ENCODE measurements at regions not wholly inside any gene's neighbourhood (a gene's known extent, or its start where the extent isn't known, plus 50 kb on each side); places are given as distances from the start of the nearest gene placed in this dataset.

DNA sequence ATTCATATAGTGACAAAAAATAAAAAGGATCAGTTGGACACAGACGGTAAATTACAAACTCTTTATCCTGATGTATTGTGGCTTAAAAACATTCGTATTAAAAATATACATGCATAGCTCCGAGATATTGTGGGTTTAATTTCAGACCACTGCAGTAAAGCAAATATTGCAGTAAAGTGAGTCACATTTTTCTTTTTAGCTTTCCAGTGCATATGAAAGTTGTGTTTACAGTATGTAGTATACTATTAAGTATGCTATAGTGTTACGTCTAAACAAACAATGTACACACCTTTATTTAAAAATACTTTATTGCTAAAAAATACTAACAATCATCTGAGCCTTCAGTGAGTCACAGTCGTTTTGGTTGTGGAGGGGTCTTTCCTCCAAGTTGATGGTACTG, 551.8 kb downstream of the CETN3 start:
- Histone ChIP-seq H3K4me1 (no peaks in the 10 kb centered on the region), H3K36me3 (no peaks in the 10 kb centered on the region), H3K27ac (no peak overlapping the region), H3K27me3 (no peaks in the 10 kb centered on the region), H3K9me3 (no peaks in the 10 kb centered on the region), H3K4me3 (no peak overlapping the region)
- no peak for ATAC-seq
- intact Hi-C loops (cut with DNase I), result no loop called here
- DNase-seq, result no peak
- TF ChIP-seq, protein P1, sequence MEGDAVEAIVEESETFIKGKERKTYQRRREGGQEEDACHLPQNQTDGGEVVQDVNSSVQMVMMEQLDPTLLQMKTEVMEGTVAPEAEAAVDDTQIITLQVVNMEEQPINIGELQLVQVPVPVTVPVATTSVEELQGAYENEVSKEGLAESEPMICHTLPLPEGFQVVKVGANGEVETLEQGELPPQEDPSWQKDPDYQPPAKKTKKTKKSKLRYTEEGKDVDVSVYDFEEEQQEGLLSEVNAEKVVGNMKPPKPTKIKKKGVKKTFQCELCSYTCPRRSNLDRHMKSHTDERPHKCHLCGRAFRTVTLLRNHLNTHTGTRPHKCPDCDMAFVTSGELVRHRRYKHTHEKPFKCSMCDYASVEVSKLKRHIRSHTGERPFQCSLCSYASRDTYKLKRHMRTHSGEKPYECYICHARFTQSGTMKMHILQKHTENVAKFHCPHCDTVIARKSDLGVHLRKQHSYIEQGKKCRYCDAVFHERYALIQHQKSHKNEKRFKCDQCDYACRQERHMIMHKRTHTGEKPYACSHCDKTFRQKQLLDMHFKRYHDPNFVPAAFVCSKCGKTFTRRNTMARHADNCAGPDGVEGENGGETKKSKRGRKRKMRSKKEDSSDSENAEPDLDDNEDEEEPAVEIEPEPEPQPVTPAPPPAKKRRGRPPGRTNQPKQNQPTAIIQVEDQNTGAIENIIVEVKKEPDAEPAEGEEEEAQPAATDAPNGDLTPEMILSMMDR (IDR thresholded peaks at IDR 0.05), result no peak

DNA sequence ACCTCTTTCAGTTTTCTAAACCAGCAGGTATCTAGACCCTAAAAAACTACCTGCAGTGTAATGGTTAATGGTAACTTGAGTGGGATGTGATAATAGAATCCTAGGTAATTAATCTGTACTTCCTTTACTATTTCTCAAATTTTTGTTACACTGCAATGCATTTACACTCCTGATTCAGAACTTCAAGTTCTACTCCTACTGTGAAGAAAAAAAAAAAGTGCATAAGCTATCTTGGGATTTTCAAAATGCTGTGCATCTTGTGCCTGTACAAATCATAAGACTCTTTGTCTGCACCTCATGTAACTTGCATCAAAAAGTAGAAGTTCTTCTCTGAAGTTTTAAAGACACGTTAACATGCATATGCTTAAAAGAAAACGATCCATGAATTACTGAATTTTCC, 554.1 kb downstream of the CETN3 start:
- ATAC-seq (no peak), DNase-seq (no peak)
- TF ChIP-seq, protein P1 (IDR thresholded peaks at IDR 0.05), result no peak
- Histone ChIP-seq H3K36me3 (no peaks in the 10 kb centered on the region), H3K4me3 (no peak overlapping the region), H3K27me3 (no peaks in the 10 kb centered on the region), H3K4me1 (no peaks in the 10 kb centered on the region), H3K27ac (no peak overlapping the region), H3K9me3 (no peaks in the 10 kb centered on the region)
- intact Hi-C loops (cut with DNase I), result no loop called here

DNA sequence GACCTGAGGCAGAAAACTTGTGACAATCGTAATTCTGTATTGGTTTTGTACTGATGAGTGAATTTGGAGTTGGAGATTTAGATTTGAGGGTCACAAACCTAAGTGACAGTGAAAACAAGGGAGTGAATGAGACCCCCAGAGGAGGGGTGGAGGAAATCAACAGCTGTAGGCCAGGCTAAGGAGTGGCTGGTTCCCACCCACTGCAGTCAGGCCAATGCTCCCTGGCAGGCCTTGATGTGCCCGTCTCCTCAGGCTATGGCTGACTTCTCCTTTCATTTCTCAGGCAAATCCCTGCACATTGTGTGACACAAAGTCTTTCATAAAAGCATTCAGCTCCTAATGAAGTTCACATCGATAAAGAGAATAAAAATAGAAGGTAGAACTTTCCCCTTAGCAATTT, 557.6 kb downstream of the CETN3 start:
- no peak overlapping the region for H3K4me3 ChIP-seq
- DNase-seq, result no peak
- no peak overlapping the region for H3K27ac ChIP-seq
- no peaks in the 10 kb centered on the region for H3K9me3 ChIP-seq
- no peaks in the 10 kb centered on the region for H3K4me1 ChIP-seq
- no peak for ATAC-seq
- TF ChIP-seq, protein P1 (IDR thresholded peaks at IDR 0.05), result no peak
- H3K36me3 ChIP-seq, result no peaks in the 10 kb centered on the region
- no peaks in the 10 kb centered on the region for H3K27me3 ChIP-seq
- intact Hi-C loops (cut with DNase I), result no loop called here

DNA sequence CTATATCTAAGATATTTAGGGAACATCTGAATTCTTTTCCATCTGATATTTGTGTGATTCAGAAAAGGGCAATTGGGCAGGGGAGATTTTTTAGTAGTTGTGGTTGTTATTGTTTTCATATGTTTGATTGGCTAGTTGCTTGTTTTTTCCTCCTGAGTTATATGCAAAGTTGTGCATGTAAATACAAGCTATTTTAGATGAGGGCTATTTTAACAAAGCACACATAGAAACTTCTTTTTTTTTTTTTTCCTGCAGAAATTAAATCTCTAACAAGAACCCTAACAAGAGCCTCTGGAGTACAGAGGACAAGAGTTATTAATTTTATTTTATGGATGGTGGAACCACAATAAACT, 559.1 kb downstream of the CETN3 start:
- ATAC-seq (no peak), DNase-seq (no peak)
- no peaks in the 10 kb centered on the region for H3K4me1 ChIP-seq
- no peaks in the 10 kb centered on the region for H3K9me3 ChIP-seq
- H3K36me3 ChIP-seq, result no peaks in the 10 kb centered on the region
- no peak overlapping the region for H3K27ac ChIP-seq
- no peaks in the 10 kb centered on the region for H3K27me3 ChIP-seq
- intact Hi-C loops (cut with DNase I), result no loop called here
- no peak overlapping the region for H3K4me3 ChIP-seq
- TF ChIP-seq, protein P1 (IDR thresholded peaks at IDR 0.05), result no peak

DNA sequence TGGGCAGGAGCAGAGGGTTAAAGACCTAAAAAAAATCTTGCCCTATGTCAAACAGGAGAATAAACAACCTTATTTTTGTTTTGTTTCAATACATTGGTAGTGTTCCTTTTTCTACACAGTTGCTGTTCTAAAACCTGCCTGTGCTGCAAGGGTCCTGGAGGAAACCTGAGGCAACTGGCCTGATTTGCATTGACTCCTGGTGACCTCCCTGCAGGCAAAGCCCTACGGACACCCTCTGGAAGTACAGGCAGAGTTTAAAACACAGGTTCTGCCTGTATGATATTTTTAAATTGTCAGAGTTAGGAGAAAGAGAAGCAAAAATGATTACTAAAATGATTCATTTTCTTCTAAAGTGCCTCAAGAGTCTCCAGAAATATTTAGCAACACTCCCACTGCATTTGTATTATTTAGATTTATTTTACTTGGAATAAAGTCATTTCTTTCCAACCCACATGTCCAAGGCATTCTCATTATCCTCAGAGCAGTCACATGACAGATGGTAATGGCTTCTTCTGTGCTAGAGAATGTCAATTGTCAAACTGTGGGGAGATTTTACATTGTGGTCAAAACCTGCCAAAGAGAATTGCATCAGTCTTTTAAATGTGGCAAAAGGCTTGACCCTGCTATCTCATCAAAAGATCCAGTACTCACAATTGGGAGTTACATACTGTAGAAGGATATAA, 559.6 kb downstream of the CETN3 start:
- TF ChIP-seq, protein P1 (IDR thresholded peaks at IDR 0.05), result no peak
- Histone ChIP-seq H3K4me3 (no peak overlapping the region), H3K36me3 (no peaks in the 10 kb centered on the region), H3K9me3 (no peaks in the 10 kb centered on the region), H3K4me1 (no peaks in the 10 kb centered on the region), H3K27ac (no peak overlapping the region), H3K27me3 (no peaks in the 10 kb centered on the region)
- no peak for DNase-seq
- ATAC-seq, result no peak
- intact Hi-C loops (cut with DNase I), result no loop called here

DNA sequence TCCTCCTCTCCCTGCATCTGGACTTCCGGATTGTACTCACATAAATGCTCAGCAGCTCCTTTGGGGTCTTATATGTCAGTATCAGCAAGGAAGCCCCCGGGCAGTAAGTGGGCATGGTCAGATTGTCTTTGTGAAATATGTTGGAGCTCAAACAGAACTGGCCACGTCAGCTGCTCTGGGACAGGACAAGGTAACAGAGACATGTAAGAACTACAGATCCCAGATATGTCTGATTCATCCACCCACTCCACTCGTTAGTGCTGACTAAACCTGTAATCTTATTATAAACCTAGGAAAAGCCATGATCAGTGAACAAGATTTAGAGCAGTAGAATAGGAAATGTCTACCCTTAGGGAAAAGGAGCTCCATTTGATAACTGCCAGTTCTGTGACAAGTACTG, 561.8 kb downstream of the CETN3 start:
- Histone ChIP-seq H3K9me3 (no peaks in the 10 kb centered on the region), H3K4me1 (no peaks in the 10 kb centered on the region), H3K36me3 (no peaks in the 10 kb centered on the region), H3K27me3 (no peaks in the 10 kb centered on the region), H3K4me3 (no peak overlapping the region), H3K27ac (no peak overlapping the region)
- no peak for DNase-seq
- no peak for ATAC-seq
- TF ChIP-seq, protein P1 (IDR thresholded peaks at IDR 0.05), result no peak
- intact Hi-C loops (cut with DNase I), result no loop called here
